K562 (cell line): ENCODE measurements at regions not wholly inside any gene's neighbourhood (a gene's known extent, or its start where the extent isn't known, plus 50 kb on each side); places are given as distances from the start of the nearest gene placed in this dataset.

ENCODE experiments used
- ATAC-seq: fragments of 200-7000 bp; cut with Tn5 transposase; 3 replicates; pipeline ENCODE4 v1.9.1; 2020; ENCODE audit warnings: moderate library complexity
- BruUV-seq: library from RNA; stranded (reverse); fragments of 400-500 nt; replicated peaks from 2 replicates; lab custom pipeline; 2021; lab: Mats Ljungman, UMichigan
- CTCF ChIA-PET: fragments of 300-600 bp; formaldehyde crosslinking; extraction: SDS; loops from one replicate; lab custom pipeline; 2021; ENCODE audit warnings: low intra/inter-chr PET ratio; lab: Yijun Ruan, JAX
- POLR2A ChIA-PET: fragments of 300-600, 350-650 bp; sonication (Branson Sonifier 250); formaldehyde crosslinking; extraction: SDS; loops from one replicate; lab custom pipeline; 2021; ENCODE audit warnings: antibody characterized with exemption, inconsistent platforms; lab: Yijun Ruan, JAX
- DNase-seq, 4 experiments: peaks; one replicate each; pipeline versions ENCODE4 v3.0.0 to v3.0.0-alpha.2; 2011 to 2018; ENCODE audit warnings: low spot score in 3 of 4, mixed read lengths in 3 of 4; ENCODE audit errors: extremely low read depth in 1 of 4
- FAIRE-seq: peaks from 2 replicates; lab custom pipeline; 2011; peaks lifted over from hg19 to GRCh38; lab: Jason Lieb, UNC
- H2AFZ ChIP-seq: 2 replicates; pipeline ENCODE4 v1.6.0; 2011; ENCODE audit warnings: low read depth, low read length, control low read depth, inconsistent platforms
- H3K27ac ChIP-seq: fragments of 200-600 bp; 3 replicates; pipeline ENCODE4 v1.8.0; 2011; ENCODE audit warnings: low read depth, mild to moderate bottlenecking, control low read depth, inconsistent platforms, low read length, moderate library complexity, mixed read lengths; ENCODE audit errors: extremely low read depth
- H3K27me3 ChIP-seq, 2 experiments: fragments of 300-600 bp in 1 of 2; 2 replicates in 1 of 2; 3 replicates in 1 of 2; pipeline versions ENCODE4 v1.6.0 to v1.8.0; 2011; ENCODE audit warnings: inconsistent platforms in 2 of 2, low read length in 2 of 2, mild to moderate bottlenecking in 1 of 2, mixed read lengths in 1 of 2, moderate library complexity in 1 of 2; ENCODE audit not compliant: control insufficient read depth in 2 of 2, insufficient read depth in 2 of 2
- H3K36me3 ChIP-seq: fragments of 300-600 bp; 3 replicates; pipeline ENCODE4 v1.8.0; 2011; ENCODE audit warnings: mild to moderate bottlenecking, low read length, inconsistent platforms; ENCODE audit not compliant: control insufficient read depth, insufficient read depth
- H3K4me1 ChIP-seq, 2 experiments: fragments of 200-600 bp in 1 of 2; replicated peaks in 1 of 2; 2 replicates in 1 of 2; 3 replicates in 1 of 2; pipeline versions ENCODE4 v1.5.1 to v1.8.0; 2011; ENCODE audit warnings: inconsistent platforms in 2 of 2, low read length in 2 of 2, mild to moderate bottlenecking in 1 of 2, mixed read lengths in 1 of 2, moderate library complexity in 1 of 2; ENCODE audit not compliant: control insufficient read depth in 2 of 2, insufficient read depth in 2 of 2
- H3K4me2 ChIP-seq: 2 replicates; pipeline ENCODE4 v1.6.1; 2011; ENCODE audit warnings: low read length, control low read depth, inconsistent platforms, mixed read lengths; ENCODE audit not compliant: insufficient read depth
- H3K4me3 ChIP-seq: fragments of 200-600 bp; sonication (generic), shearing (Covaris generic); 2 replicates; pipeline ENCODE4 v1.5.1; 2016; ENCODE audit warnings: control low read depth, inconsistent platforms
- H3K79me2 ChIP-seq: fragments of 200-600 bp; 3 replicates; pipeline ENCODE4 v1.8.0; 2011; ENCODE audit warnings: low read length, inconsistent platforms; ENCODE audit not compliant: control insufficient read depth, insufficient read depth
- H3K9ac ChIP-seq, 2 experiments: 2 replicates each; pipeline versions ENCODE4 v1.6.0 to v1.6.1; 2011; ENCODE audit warnings: low read depth in 2 of 2, low read length in 2 of 2, control low read depth in 1 of 2, inconsistent platforms in 1 of 2, mild to moderate bottlenecking in 1 of 2, mixed read lengths in 1 of 2; ENCODE audit not compliant: insufficient read depth in 1 of 2
- H3K9me1 ChIP-seq: one replicate; pipeline ENCODE4 v1.6.0; 2011; ENCODE audit warnings: inconsistent platforms, mild to moderate bottlenecking, low read length, moderate library complexity; ENCODE audit not compliant: control insufficient read depth, insufficient read depth
- H3K9me3 ChIP-seq: replicated peaks from 2 replicates; pipeline ENCODE4 v1.5.1; 2011; ENCODE audit warnings: low read depth, low read length, inconsistent platforms; ENCODE audit not compliant: control insufficient read depth, insufficient read depth
- H4K20me1 ChIP-seq: replicated peaks from 2 replicates; pipeline ENCODE4 v1.6.1; 2011; ENCODE audit warnings: low read length, inconsistent platforms, mixed read lengths; ENCODE audit not compliant: control insufficient read depth, insufficient read depth
- EP400 ChIP-seq: fragments of 450-650 bp; IDR thresholded peaks from 2 replicates; pipeline ENCODE4 v1.6.1; 2017; ENCODE audit warnings: antibody characterized with exemption, mild to moderate bottlenecking, moderate library complexity
- NCOA6 ChIP-seq: fragments of 450-650 bp; IDR thresholded peaks from 2 replicates; pipeline ENCODE4 v1.6.1; 2017; ENCODE audit warnings: mild to moderate bottlenecking
- NUFIP1 ChIP-seq: fragments of 450-650 bp; IDR thresholded peaks from 2 replicates; pipeline ENCODE4 v1.6.1; 2018; ENCODE audit not compliant: partially characterized antibody
- PHF20 ChIP-seq: fragments of 450-650 bp; IDR thresholded peaks from 2 replicates; pipeline ENCODE4 v1.6.1; 2018; ENCODE audit not compliant: partially characterized antibody
- PTRF ChIP-seq: fragments of 450-650 bp; IDR thresholded peaks from 2 replicates; pipeline ENCODE4 v1.6.1; 2016; ENCODE audit warnings: mild to moderate bottlenecking, missing genetic modification characterization, missing compliant biosample characterization
- RAD21 ChIP-seq, 2 experiments: fragments of 250-450 bp in 1 of 2; fragments of 450-650 bp in 1 of 2; sonication (Bioruptor Pico) in 1 of 2; formaldehyde crosslinking in 1 of 2; IDR thresholded peaks in 1 of 2; conservative IDR thresholded peaks in 1 of 2; 2 replicates each; pipeline versions ENCODE4 v1.4.0 to v1.8.0; 2020 to 2022; ENCODE audit warnings: mild to moderate bottlenecking in 2 of 2, moderate library complexity in 1 of 2
- STAT5A ChIP-seq: IDR thresholded peaks from 2 replicates; pipeline ENCODE4 v1.6.1; 2012; ENCODE audit warnings: low read length, inconsistent platforms, borderline replicate concordance
- ZBTB17 ChIP-seq: fragments of 450-650 bp; formaldehyde crosslinking; IDR thresholded peaks from 2 replicates; pipeline ENCODE4 v1.4.0; 2020; ENCODE audit warnings: mild to moderate bottlenecking
- WGBS: fragments of 100-300 bp; shearing (Covaris generic); methylation state at CpG from one replicate; pipeline ENCODE4 v1.1.6; 2016; ENCODE audit warnings: low coverage, mixed read lengths; ENCODE audit not compliant: insufficient coverage; ENCODE audit errors: missing lambda C conversion rate; 5-methylcytosine and 5-hydroxymethylcytosine counted together
- in situ Hi-C: fragments of 300-500 bp; cut with MboI; formaldehyde crosslinking; loops from 4 replicates; pipeline ENCODE4 v1.15.0; 2018; ENCODE audit warnings: inconsistent platforms, mixed read lengths
- intact Hi-C: fragments of 100-400 bp; cut with micrococcal nuclease; formaldehyde crosslinking; loops from 2 replicates; pipeline ENCODE4 v1.14.2; 2022
- TF ChIP-seq, protein P1 (sequence below): fragments of 150-350 bp; conservative IDR thresholded peaks from 2 replicates; pipeline ENCODE4 v1.6.1; 2014; ENCODE audit warnings: low read length
- TF ChIP-seq, protein P2 (sequence below): fragments of 250-450 bp; sonication (Bioruptor Pico); IDR thresholded peaks from 2 replicates; pipeline ENCODE4 v1.8.0; 2021; ENCODE audit warnings: borderline replicate concordance, mild to moderate bottlenecking, moderate library complexity; ENCODE audit not compliant: poor library complexity, severe bottlenecking
- TF ChIP-seq, protein P3 (sequence below): sonication (generic); formaldehyde crosslinking; IDR thresholded peaks from 2 replicates; pipeline ENCODE4 v1.8.1; 2022; ENCODE audit warnings: missing genetic modification reagents
- TF ChIP-seq, protein P4 (sequence below), 2 experiments: IDR thresholded peaks in 1 of 2; conservative IDR thresholded peaks in 1 of 2; 2 replicates each; pipeline ENCODE4 v1.6.1; 2016; ENCODE audit warnings: low read depth in 2 of 2, mild to moderate bottlenecking in 1 of 2, missing compliant biosample characterization in 1 of 2, missing genetic modification characterization in 1 of 2, moderate library complexity in 1 of 2
- TF ChIP-seq, protein P5 (sequence below): conservative IDR thresholded peaks from 2 replicates; pipeline ENCODE4 v1.6.1; 2011; ENCODE audit warnings: low read depth, mild to moderate bottlenecking, low read length; ENCODE audit not compliant: control insufficient read depth

DNA sequence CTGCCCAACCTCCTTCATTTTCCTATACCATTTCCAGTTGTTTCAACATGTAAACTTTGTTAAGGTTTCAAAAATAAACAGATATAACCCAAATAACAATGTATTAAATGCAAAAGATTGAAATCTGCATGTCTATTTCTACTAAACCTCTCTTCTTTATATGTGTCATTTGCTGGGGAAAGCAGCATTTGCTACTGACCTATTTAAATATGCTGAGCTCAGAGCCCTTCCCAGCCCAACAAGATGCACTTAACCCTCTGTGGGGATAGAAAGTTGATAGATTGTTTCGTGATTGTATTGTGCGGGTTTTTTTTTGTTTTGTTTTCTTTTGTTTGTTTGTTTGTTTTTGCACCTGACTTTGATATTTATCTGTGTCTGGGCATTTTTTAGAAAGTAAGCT, 139.5 kb downstream of the UCHL1 start:
- Histone ChIP-seq H3K9me3 (no peaks in the 10 kb centered on the region), H3K9ac (no peak overlapping the region), H3K36me3 (no peaks in the 10 kb centered on the region), H3K4me2 (no peak overlapping the region), H3K4me3 (no peak overlapping the region), H3K4me1 (no peaks in the 10 kb centered on the region), H3K27ac (no peak overlapping the region), H3K27me3 (no peaks in the 10 kb centered on the region; a peak in 1 of 5 replicates), H2AFZ (no peak overlapping the region), H4K20me1 (no peaks in the 10 kb centered on the region), H3K9me1 (no peaks in the 10 kb centered on the region), H3K79me2 (no peaks in the 10 kb centered on the region)
- ATAC-seq (no peak), DNase-seq (no peak), FAIRE-seq (no peak)
- ChIA-PET CTCF (no interaction called here), POLR2A (no interaction called here)
- BruUV-seq: no TSS peak
- intact Hi-C loops (no loop called here), in situ Hi-C loops (no loop called here)
- 0% methylated on average over 2 of the region's 2 CpGs for whole genome bisulfite sequencing
- TF ChIP-seq NUFIP1 (no peak), STAT5A (no peak), RAD21 (CRISPR knock-in tag; conservative IDR thresholded peaks at IDR 0.05 in 1 of 2, IDR thresholded peaks at IDR 0.05 in 1 of 2) (no peak), EP400 (no peak), PTRF (tag) (no peak), PHF20 (no peak), NCOA6 (no peak), ZBTB17 (CRISPR knock-in tag) (no peak)
- TF ChIP-seq, protein P1, sequence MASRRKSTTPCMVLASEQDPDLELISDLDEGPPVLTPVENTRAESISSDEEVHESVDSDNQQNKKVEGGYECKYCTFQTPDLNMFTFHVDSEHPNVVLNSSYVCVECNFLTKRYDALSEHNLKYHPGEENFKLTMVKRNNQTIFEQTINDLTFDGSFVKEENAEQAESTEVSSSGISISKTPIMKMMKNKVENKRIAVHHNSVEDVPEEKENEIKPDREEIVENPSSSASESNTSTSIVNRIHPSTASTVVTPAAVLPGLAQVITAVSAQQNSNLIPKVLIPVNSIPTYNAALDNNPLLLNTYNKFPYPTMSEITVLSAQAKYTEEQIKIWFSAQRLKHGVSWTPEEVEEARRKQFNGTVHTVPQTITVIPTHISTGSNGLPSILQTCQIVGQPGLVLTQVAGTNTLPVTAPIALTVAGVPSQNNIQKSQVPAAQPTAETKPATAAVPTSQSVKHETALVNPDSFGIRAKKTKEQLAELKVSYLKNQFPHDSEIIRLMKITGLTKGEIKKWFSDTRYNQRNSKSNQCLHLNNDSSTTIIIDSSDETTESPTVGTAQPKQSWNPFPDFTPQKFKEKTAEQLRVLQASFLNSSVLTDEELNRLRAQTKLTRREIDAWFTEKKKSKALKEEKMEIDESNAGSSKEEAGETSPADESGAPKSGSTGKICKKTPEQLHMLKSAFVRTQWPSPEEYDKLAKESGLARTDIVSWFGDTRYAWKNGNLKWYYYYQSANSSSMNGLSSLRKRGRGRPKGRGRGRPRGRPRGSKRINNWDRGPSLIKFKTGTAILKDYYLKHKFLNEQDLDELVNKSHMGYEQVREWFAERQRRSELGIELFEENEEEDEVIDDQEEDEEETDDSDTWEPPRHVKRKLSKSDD: no peak
- TF ChIP-seq, protein P2, sequence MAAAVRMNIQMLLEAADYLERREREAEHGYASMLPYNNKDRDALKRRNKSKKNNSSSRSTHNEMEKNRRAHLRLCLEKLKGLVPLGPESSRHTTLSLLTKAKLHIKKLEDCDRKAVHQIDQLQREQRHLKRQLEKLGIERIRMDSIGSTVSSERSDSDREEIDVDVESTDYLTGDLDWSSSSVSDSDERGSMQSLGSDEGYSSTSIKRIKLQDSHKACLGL: no peak
- TF ChIP-seq, protein P3, sequence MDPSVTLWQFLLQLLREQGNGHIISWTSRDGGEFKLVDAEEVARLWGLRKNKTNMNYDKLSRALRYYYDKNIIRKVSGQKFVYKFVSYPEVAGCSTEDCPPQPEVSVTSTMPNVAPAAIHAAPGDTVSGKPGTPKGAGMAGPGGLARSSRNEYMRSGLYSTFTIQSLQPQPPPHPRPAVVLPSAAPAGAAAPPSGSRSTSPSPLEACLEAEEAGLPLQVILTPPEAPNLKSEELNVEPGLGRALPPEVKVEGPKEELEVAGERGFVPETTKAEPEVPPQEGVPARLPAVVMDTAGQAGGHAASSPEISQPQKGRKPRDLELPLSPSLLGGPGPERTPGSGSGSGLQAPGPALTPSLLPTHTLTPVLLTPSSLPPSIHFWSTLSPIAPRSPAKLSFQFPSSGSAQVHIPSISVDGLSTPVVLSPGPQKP (CRISPR knock-in tag): no peak
- TF ChIP-seq, protein P4, sequence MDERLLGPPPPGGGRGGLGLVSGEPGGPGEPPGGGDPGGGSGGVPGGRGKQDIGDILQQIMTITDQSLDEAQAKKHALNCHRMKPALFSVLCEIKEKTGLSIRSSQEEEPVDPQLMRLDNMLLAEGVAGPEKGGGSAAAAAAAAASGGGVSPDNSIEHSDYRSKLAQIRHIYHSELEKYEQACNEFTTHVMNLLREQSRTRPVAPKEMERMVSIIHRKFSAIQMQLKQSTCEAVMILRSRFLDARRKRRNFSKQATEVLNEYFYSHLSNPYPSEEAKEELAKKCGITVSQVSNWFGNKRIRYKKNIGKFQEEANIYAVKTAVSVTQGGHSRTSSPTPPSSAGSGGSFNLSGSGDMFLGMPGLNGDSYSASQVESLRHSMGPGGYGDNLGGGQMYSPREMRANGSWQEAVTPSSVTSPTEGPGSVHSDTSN (CRISPR knock-in tag; IDR thresholded peaks at IDR 0.05; ENCODE audit: low read depth): no peak
- TF ChIP-seq, protein P4 (tag; conservative IDR thresholded peaks at IDR 0.05; ENCODE audit: low read depth): no peak
- TF ChIP-seq, protein P5, sequence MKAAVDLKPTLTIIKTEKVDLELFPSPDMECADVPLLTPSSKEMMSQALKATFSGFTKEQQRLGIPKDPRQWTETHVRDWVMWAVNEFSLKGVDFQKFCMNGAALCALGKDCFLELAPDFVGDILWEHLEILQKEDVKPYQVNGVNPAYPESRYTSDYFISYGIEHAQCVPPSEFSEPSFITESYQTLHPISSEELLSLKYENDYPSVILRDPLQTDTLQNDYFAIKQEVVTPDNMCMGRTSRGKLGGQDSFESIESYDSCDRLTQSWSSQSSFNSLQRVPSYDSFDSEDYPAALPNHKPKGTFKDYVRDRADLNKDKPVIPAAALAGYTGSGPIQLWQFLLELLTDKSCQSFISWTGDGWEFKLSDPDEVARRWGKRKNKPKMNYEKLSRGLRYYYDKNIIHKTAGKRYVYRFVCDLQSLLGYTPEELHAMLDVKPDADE: no peak
